NCI-H524 (cell line): ENCODE measurements at regions not wholly inside any gene's neighbourhood (a gene's known extent, or its start where the extent isn't known, plus 50 kb on each side); places are given as distances from the start of the nearest gene placed in this dataset.

Experiments
- DNase-seq, 2 experiments: peaks; one replicate each; lab custom pipeline; 2025; lab: John Stamatoyannopoulos, UW

DNA sequence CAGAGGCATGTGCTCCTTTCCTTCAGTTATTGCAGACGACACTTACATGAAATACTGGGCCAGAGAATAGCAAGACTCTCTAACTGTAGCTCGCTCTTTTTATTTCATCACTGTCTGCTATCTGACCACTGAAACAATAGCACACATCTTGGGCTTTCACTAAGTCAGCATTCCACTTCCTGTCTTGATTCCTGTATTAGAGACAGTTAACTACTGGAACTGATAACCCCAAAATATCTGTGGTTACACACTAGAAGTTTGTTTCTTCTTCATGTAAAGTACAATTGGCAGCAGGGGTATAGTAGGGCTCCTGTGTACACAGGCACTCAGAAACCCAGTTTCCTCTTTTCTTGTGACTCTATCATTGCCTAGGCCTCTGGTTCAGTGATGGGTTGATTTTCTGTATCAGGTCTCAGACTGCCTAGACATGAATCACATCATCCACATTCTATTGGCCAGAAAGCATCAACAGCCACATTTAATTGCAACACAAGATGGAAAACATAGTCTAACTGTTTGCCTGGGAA lies 230.2 kb upstream of the CD96 start:
- DNase-seq: no peak

DNA sequence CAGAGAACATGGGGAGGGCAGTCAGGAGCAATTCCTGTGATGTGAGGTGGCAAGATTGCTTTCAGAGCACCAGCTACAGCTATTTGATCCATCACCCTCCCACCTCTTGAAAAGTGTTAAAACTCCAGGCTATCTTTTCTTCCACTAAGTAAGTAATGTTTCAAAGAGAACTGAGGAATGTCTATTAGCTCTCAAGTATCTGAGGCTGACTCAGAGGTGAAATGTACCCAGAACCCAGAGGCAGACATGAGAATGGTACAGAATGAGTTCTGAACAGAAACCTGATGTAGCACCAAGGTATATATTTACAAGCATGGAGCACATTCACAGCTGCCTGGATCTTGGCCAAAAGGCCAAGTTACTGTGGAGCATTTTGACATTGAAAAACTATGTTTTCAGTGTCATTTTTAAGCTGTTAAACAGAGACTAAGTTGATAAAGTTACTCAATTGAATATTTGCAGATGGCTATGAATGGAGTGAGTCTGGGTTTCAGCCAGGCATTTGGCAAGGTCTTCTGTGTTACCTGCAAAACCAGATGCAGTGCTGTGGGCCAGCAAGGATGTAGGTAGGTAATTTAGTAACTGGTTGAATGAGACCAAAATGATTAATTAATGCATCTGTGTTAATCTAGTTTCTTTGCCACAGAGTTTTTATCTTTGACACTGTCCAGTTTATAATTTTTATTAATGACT lies 227.7 kb upstream of the CD96 start:
- DNase-seq: no peak

DNA sequence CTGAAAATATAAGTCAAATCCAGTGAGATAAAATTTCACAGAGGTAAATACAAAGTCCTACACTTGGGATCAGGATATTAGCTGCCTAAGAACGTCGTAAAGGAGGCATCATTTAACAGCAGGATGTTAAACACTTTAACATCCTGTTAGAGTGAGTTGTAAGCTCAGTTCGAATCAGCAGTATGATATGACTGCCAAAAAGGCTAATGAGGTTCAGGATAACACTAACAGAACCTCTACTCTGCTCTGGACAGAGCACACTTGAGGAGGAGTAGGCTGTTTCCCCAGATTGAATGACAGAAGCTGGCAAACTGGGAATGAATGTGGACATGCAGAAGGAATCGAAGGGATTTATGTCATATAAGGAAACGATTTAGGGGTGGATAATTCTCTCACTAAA lies 227.1 kb upstream of the CD96 start:
- peak in 1 of 2 experiments; percentile 46 for DNase-seq

DNA sequence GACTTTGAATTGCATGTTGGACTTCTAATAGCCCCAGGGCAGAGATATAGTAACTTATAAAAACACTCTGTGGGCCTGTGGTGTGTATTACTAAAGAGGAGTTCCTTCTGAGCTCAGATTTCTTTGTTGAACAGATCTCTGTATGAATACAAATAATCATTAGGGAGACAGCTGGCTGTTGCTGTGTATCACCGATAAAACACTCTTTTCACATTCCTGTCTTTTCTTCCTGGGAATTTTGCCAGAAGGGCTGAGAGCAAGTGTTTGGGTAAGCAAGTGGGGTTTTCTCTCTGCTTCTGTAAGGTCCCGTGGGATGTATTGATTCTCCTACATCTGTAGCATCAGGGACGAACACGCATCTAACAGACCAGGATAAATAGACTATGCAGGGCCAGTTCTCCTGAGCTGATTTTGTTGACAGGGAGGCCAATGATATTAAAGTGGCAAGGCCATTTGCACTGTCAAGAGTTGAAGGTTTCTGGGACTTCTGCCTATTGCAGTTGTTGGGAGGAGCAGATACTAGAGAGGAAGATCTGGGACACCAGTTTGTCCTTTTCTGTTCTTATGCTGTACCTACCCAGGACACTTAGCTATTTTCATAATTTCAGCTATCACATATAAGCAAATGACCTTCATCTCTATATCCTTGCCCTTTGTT lies 225.9 kb upstream of the CD96 start:
- DNase-seq: peak; percentile 88 to 89

DNA sequence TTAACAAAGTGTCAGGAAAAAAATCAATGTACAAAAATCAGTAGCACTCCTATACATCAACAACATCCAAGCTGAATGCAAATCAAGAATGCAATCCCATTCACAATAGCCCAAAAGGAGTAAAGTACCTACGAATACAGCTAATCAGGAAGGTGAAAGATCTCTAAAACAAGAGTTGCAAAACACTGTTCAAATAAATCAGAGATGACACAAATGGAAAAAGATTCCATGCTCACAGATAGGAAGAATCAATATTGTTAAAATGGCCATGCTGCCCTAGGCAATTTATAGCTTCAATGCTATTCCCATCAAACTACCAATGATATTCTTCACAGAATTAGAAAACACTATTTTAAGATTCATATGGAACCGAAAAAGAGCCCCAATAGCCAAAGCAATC lies 223.7 kb upstream of the CD96 start:
- DNase-seq: no peak

DNA sequence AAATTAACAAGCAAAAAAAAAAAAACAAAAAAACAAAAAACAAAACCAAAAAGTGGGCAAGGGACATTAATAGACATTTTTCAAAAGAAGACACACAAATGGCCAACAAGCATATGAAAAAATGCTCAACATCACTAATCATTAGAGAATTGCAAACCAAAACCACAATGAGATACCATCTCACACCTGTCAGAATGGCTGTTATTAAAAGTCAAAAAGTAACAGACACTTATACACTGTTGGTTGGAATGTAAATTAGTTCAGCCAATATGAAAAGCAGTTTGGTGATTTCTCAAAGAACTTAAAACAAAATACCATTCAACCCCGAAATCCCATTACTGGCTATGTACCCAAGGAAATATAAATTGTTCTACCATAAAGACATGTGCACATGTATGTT lies 222.4 kb upstream of the CD96 start:
- DNase-seq: no peak

DNA sequence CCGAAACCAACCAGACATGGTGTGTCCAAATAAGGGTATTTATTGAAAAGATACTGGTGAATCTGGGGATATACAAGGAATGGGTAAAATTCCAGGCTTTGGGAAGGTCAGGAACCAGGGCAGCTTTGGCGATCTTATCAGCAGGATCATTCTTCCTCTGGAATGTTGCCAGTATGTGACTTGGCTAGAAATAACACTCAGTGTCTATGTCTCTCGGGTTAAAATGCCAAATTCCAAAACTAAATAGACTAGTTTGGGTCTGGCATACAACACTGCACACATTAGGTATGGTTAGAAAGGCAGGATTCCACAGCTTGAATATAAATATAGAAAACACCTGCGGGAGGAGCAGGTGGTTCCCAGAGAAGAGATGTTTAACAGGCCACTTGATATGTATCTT lies 220.2 kb upstream of the CD96 start:
- peak in 1 of 2 experiments; percentile 29 for DNase-seq

DNA sequence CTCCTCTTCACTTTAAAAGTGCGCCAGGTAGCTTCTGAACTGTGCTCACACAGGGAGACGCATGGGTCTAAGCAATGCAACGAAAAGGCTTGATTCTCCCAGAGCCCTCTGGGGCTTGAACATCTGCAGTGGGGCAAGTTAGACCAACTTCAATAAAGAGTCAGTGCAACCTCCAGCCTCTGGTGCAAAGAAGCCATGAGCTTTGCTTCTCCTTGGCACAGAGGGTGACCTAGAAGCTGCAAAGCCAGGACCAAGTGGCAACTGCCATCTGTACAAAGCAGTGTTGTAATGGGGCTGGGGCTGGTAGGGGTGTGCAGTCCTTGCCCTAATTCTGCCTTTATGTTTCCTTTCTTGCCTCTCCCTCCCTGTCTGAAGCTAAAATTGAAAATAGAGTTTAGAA lies 219.0 kb upstream of the CD96 start:
- no peak for DNase-seq

DNA sequence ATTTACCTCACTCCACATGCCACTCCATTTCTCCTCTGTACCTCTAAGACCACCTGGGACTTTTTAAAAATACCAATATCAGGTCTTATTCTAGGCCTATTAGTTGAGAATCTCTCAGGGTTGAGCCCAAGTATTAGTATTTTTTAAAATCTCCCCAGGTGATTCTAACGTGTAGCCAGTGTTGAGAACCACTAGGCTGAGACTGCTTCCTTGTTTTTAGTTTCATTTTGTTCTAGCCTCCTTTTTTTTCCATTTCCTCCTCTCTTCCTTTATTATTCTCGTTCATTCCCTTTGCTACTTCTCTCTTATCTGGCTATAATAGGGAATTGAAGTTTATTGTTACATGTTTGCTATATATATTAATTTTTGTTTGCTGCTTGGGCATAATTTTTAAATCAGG lies 217.8 kb upstream of the CD96 start:
- no peak for DNase-seq

DNA sequence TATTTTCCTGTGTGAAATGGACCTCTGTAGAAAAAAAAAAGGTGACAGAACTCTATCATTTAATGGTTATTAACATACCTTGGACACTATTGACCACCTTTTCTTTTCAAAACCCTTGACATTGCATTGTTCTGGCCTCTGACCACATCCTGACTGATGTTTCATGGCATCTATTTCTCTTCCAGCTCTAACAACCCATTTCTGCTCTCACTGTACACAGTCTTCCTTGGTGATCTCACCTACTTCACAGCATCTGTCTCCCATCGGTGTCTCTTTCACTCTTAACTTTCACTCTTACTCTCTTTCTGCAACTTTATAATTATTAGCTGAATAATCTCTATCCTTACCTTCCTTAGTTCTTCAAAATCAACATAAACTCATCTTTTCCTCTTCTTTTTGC lies 217.4 kb upstream of the CD96 start:
- no peak for DNase-seq

DNA sequence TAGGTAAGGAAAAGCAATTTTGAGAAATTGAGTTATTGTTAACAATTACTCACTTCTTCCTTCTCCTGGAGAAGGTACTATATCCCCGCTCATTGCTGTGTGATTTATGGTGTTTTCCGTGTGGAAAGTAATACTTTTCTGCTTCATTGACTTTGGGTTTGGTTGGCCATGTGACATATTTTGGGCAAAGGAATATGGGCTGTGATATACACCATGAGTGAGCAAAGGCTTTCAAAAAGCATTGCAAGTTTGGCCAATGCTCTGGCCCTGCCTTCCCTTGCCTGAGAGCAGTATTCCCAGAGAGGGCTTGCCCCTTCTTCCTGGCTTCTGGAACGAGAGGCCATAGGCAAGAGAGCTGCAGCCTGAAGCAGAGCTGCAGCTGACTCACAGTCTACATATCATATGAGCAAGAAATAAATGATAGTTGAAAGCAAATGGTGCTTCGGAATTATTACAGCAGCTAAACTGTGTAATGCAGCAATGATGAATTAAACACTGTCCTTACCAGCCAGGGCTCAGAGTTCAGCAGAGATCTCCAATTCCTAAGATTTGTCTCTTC lies 216.8 kb upstream of the CD96 start:
- no peak for DNase-seq

DNA sequence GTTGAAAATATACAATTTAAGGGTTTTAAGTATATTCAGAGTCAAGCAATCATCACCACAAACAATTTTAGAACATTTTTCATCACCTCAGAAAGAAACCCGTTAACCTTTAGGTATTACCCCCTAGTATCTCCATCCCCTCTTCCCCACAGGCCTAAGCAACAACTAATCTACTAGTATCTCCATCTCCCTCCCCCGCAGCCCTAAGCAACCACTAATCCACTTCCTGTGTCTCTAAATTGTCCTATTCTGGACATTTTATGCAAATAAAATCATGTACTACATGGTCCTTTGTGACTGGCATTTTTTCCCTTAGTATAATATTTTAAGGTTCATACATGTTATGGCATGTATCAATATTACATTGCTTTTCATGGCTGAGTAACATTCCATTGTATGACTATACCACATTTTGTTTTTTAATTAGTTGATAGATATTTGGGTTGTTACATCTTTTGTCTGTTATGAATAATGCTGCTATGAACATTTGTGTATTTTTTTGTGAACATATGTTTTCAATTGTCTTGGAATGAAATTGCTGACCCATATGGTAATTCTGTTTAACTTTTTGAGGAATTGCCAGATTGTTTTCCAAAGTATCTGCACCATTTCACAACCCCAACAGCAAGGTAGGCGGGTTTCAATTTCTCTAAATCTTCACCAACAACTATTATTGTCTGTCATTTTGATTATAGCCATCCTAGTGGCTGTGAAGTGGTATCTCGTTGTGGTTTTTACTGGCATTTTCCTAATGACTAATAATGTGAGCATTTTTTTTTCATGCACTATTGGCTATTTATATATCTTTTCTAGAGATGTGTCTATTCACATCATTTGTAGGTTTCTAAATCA lies 215.6 kb upstream of the CD96 start:
- no peak for DNase-seq

DNA sequence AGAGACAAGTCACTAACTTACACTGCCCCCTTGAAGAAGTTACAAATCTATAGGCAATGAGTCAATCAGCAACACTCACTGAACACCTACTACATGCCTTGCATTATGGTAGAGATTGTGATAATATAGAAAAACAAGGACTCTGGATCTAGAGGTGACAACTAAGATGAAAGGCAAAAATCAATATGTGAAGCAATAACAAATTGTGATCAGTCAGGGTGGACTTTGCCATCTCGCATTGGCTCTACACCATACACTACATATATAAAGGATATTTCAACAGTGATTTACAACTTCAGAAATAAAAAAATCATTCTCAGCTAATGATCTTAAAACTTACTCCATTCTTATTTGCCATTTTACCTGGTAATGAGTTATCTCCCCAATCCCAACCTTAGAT lies 210.7 kb upstream of the CD96 start:
- DNase-seq: no peak

DNA sequence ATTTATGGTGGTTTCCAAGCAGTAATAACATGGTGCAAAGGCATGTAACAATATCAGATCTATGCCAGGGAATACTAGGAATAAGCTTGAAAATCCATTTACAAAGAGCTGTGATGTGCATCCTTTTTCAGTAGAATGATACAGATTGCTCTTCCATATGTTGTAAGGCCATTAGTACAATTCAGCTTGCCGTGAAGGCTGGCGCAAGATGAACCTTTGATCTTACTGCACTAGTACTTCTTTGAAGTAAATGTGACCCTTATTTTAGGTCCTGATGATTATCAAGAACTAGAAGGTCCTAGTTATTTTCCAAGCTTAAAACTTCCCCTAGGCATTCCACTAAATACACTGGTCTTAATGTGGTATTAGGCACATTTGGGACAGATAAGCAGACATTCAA lies 210.1 kb upstream of the CD96 start:
- DNase-seq: no peak

DNA sequence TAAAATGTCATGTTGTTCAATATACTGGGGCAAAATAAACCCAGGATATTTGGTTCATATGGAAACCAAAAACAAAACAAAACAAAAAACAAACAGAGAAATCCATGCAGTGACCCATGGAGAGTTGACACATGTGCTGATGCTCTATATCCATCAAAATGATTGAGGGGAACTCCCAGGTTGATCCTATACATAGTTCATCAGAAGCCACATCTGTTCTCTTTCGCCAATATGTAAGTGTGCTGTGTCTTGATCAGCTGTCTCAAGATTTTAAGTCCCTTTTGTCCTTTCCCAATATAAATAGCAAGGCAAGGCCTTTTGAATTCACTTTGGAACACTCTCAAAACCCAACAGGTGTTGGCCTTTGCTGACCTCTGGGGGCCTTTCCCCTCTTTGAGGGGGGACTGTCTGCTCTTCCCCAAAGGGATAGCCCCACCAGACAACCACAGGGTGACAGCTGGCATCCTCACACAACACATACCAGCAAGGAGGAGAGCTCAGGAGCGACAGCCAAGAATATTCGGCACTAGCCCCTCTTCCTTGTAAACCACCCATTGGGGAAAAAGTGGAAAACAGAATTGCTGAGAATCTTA lies 209.4 kb upstream of the CD96 start:
- peak in 1 of 2 experiments; percentile 58 for DNase-seq

DNA sequence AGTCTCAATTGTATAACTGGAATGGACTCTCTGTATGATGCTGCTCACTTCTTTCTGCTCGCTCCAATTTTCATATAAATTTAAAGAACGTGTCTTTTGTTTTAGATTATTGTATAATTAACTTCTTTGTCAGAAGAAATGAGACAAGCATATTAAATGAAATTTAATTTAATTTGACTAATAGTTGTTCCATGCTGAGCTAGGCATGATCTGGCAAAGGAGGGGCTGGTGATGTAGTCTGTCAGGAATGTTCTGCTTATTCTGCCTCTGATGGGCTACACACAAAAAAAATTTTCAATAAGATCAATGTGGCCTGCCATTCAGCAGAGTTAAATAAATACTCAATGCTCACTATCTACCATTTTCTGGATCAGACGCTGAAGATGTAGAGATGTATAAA lies 208.4 kb upstream of the CD96 start:
- no peak for DNase-seq

DNA sequence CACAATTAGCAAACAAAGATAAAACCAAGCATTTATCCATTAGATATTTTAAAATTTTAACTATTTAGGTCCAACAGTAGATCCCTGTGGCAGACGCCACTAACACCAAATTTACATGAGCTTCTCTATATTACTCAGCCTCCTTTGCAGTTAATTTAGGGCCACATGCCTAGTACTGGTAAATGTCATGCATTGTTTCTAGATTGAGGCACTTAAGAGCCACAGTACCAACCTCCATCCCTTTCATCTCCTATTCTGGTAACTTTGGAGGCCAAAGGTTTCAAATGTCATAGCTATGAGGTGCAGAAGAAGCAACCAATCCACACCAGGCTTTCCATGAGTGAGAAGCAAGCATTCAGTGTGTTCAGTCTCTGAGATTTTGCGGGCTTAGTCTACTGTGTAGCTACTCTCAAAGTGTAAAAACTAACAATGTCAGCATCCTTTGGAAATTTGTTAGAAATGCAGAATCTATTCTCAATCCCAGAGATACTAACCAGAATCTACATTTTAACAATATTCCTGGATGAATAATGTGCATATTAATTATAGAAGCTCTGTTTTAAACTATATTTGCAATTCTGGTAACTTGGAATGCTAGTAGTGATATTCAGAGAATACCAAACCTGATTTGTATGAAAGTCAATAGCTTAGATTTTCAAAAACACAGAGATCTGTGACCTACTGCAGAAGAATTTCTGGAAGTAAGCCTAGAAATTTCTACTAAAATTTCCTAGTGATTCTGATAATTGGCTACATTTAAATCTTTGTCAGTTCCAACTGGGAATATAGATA lies 206.3 kb upstream of the CD96 start:
- no peak for DNase-seq

DNA sequence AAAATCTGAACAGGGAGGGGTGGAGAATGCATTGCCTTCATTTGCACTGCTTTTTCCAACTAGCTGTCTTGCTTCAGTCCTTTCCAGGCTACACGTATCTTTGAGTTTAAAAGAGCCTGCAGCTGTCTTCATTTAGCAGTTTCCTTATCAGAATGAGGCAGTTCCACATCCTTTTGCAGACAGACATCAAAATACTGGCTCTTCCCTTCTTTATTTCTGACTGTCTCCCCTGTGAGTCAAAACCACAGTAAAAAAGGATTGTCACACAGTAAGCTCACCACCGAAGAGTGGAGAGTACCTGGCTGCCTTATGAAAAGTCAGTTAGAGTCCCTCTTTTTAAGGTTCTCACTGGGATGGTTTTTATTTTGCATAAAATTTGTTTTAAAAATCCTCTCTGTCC lies 205.5 kb upstream of the CD96 start:
- DNase-seq: no peak

DNA sequence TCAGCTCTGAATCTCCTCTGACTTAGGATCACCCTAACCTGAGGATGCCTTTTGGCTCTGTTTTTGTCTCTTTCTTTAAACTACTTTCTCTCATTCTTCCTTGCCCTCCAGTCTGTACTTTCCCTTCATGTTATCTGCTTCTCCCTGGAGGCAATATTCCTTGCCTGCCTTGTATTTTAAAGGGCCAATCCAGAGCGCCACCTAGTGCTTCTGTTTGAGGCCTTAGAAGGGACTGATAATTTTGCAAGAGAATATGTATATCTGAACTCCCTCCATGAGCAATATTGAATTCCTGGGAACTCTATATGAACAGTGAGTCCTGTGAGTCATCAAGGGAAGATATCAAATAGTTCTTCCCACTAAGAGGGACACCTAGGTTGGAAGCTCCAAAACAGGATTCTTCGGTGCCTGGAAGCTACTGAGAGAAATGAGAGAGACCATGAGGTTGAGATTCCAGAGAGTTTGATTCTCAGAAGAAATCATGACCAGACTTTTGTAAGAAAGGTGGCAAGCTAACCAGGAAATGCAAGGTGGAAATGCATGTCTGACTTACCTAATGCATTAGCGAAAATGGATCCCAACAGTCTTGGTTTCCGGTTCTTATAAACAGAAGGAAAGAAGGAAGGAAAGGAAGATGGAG lies 203.8 kb upstream of the CD96 start:
- DNase-seq: peak; percentile 75 to 82

DNA sequence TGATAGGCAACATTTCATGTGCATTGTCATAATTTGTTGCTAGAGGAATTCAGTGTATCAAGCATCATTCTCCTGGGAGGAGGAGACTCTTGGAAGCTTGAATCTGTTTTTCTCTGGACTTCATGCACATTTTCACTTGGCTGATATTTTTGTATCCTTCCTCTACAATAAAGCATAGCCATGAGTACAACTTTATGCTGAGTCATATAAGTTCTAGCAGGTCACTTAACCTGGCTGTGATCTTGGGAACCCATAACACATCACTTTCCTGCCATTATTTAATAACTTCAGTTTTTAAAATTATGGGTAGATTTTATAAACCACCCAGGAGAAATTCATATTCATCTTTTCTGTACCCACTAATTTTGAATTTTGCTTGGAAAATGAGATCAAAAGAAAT lies 203.0 kb upstream of the CD96 start:
- no peak for DNase-seq

DNA sequence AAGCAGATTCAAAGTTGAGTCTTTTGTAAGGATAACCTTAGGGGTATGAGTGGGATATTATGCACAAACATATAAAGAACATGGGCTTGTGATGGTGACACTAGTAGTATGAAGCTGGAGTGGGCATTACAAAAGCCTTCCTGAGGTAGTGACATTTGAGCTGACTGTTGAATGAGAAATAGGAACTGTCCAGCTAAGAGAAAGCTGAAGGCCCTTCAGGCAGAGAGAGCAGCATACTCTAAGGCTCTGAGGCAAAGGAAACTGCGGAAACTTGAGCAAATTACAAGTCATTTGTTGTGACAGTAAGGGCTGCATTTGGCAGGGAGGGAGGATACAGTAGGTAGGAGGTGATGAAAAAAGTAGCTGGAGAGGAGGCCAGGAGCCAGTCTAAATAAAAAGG lies 190.7 kb upstream of the CD96 start:
- no peak for DNase-seq
